IMR-90 (cell line): ENCODE measurements at regions not wholly inside any gene's neighbourhood (a gene's known extent, or its start where the extent isn't known, plus 50 kb on each side); places are given as distances from the start of the nearest gene placed in this dataset.

Source experiments
- ATAC-seq: fragments of 200-7000 bp; cut with Tn5 transposase; 2 replicates; pipeline ENCODE4 v1.9.1; 2020; ENCODE audit warnings: low read depth, mild to moderate bottlenecking, moderate library complexity
- BruUV-seq: library from RNA; stranded (reverse); fragments of 400-500 nt; replicated peaks from 2 replicates; lab custom pipeline; 2021; lab: Mats Ljungman, UMichigan
- CTCF ChIA-PET: fragments of 300-600 bp; formaldehyde crosslinking; extraction: SDS; loops from one replicate; lab custom pipeline; 2021; ENCODE audit warnings: antibody characterized with exemption; lab: Yijun Ruan, JAX
- POLR2A ChIA-PET: fragments of 300-600 bp; sonication (Branson Sonifier 250); formaldehyde crosslinking; loops from one replicate; lab custom pipeline; 2022; ENCODE audit warnings: antibody characterized with exemption; ENCODE audit not compliant: unreplicated experiment; lab: Charles Lee
- DNase-seq: peaks from one replicate; pipeline ENCODE4 v3.0.0; 2013
- H2AFZ ChIP-seq: replicated peaks from 2 replicates; pipeline ENCODE3; 2013; ENCODE audit warnings: low read length, mild to moderate bottlenecking; ENCODE audit not compliant: poor library complexity
- H2AK5ac ChIP-seq: 2 replicates; pipeline ENCODE4 v1.6.1; 2013; ENCODE audit warnings: low read depth, low read length, inconsistent platforms
- H2AK9ac ChIP-seq: replicated peaks from 2 replicates; pipeline ENCODE3; 2013; ENCODE audit warnings: mild to moderate bottlenecking, low read depth, low read length, moderate library complexity; ENCODE audit not compliant: poor library complexity
- H2BK120ac ChIP-seq: 2 replicates; pipeline ENCODE4 v1.6.1; 2013; ENCODE audit warnings: low read depth, low read length, inconsistent platforms
- H2BK15ac ChIP-seq: 3 replicates; pipeline ENCODE4 v1.6.1; 2013; ENCODE audit warnings: low read depth, low read length, inconsistent platforms
- H2BK20ac ChIP-seq: 2 replicates; pipeline ENCODE4 v1.6.1; 2013; ENCODE audit warnings: low read depth, mild to moderate bottlenecking, inconsistent platforms, low read length, moderate library complexity
- H2BK5ac ChIP-seq: 2 replicates; pipeline ENCODE4 v1.6.1; 2013; ENCODE audit warnings: mild to moderate bottlenecking, low read depth, low read length, inconsistent platforms; ENCODE audit not compliant: poor library complexity, severe bottlenecking
- H3K14ac ChIP-seq: replicated peaks from 2 replicates; pipeline ENCODE4 v1.6.1; 2013; ENCODE audit warnings: low read depth, low read length, inconsistent platforms
- H3K18ac ChIP-seq: 2 replicates; pipeline ENCODE4 v1.6.1; 2013; ENCODE audit warnings: low read depth, low read length, control low read depth
- H3K23ac ChIP-seq: 2 replicates; pipeline ENCODE4 v1.6.1; 2013; ENCODE audit warnings: low read depth, low read length, inconsistent platforms
- H3K27ac ChIP-seq: 2 replicates; pipeline ENCODE4 v1.5.1; 2013; ENCODE audit warnings: mild to moderate bottlenecking, control low read depth, low read length; ENCODE audit not compliant: insufficient read depth
- H3K27me3 ChIP-seq: 2 replicates; pipeline ENCODE4 v1.6.1; 2013; ENCODE audit warnings: low read length; ENCODE audit not compliant: control insufficient read depth, insufficient read depth
- H3K36me3 ChIP-seq: 2 replicates; pipeline ENCODE4 v1.6.1; 2013; ENCODE audit warnings: low read length, mixed read lengths; ENCODE audit not compliant: control insufficient read depth, insufficient read depth
- H3K4ac ChIP-seq: 2 replicates; pipeline ENCODE4 v1.6.1; 2013; ENCODE audit warnings: low read depth, low read length, inconsistent platforms
- H3K4me1 ChIP-seq: 2 replicates; pipeline ENCODE4 v1.6.1; 2013; ENCODE audit warnings: low read length, mixed read lengths; ENCODE audit not compliant: control insufficient read depth, insufficient read depth
- H3K4me2 ChIP-seq: 2 replicates; pipeline ENCODE4 v1.6.1; 2013; ENCODE audit warnings: low read depth, mild to moderate bottlenecking, control low read depth, low read length, moderate library complexity
- H3K4me3 ChIP-seq: 2 replicates; pipeline ENCODE4 v1.5.1; 2013; ENCODE audit warnings: low read depth, mild to moderate bottlenecking, control low read depth, low read length, moderate library complexity; ENCODE audit not compliant: insufficient read depth
- H3K56ac ChIP-seq: 2 replicates; pipeline ENCODE4 v1.6.1; 2013; ENCODE audit warnings: low read length, inconsistent platforms; ENCODE audit not compliant: insufficient read depth; ENCODE audit errors: extremely low read depth
- H3K79me1 ChIP-seq, 2 experiments: 2 replicates each; pipeline ENCODE4 v1.6.1; 2013; ENCODE audit warnings: low read length in 2 of 2, inconsistent platforms in 1 of 2, low read depth in 1 of 2
- H3K9ac ChIP-seq: 2 replicates; pipeline ENCODE4 v1.6.1; 2013; ENCODE audit warnings: low read depth, low read length, control low read depth
- H3K9me1 ChIP-seq: 2 replicates; pipeline ENCODE4 v1.6.1; 2013; ENCODE audit warnings: low read length, inconsistent platforms; ENCODE audit not compliant: insufficient read depth
- H3K9me3 ChIP-seq: 2 replicates; pipeline ENCODE4 v1.6.1; 2013; ENCODE audit warnings: low read length; ENCODE audit not compliant: control insufficient read depth, insufficient read depth
- H4K20me1 ChIP-seq: 2 replicates; pipeline ENCODE4 v1.6.1; 2013; ENCODE audit warnings: low read length, inconsistent platforms; ENCODE audit not compliant: insufficient read depth
- H4K5ac ChIP-seq: 2 replicates; pipeline ENCODE4 v1.6.1; 2013; ENCODE audit warnings: mild to moderate bottlenecking, low read depth, low read length, control low read depth
- H4K8ac ChIP-seq, 2 experiments: 2 replicates each; pipeline ENCODE4 v1.6.1; 2013; ENCODE audit warnings: low read depth in 2 of 2, low read length in 2 of 2, control low read depth in 1 of 2, inconsistent platforms in 1 of 2
- H4K91ac ChIP-seq: 2 replicates; pipeline ENCODE4 v1.6.1; 2013; ENCODE audit warnings: low read depth, low read length, inconsistent platforms; ENCODE audit not compliant: insufficient read depth
- WGBS, 2 experiments: methylation state at CpG; one replicate each; pipeline versions ENCODE4 v1.1.5 to v1.1.7; 2013; ENCODE audit warnings: missing lambda C conversion rate in 2 of 2; ENCODE audit not compliant: insufficient read length in 1 of 2; ENCODE audit errors: extremely low coverage in 2 of 2; 5-methylcytosine and 5-hydroxymethylcytosine counted together
- dilution Hi-C: fragments of 300-500 bp; cut with HindIII; formaldehyde crosslinking; loops from one replicate; pipeline ENCODE4 v1.14.3; 2018; ENCODE audit warnings: low sequenced_read_pairs; ENCODE audit not compliant: unreplicated experiment
- in situ Hi-C: fragments of 300-500 bp; cut with MboI; formaldehyde crosslinking; loops from 3 replicates; pipeline ENCODE4 v1.14.3; 2019; ENCODE audit warnings: low sequenced_read_pairs, inconsistent platforms, mixed read lengths
- intact Hi-C: fragments of 100-400 bp; cut with micrococcal nuclease; formaldehyde crosslinking; loops from 2 replicates; pipeline ENCODE4 v1.10.0; 2022
- TF ChIP-seq, protein P1 (sequence below): fragments of 150-350 bp; IDR thresholded peaks from 2 replicates; pipeline ENCODE4 v1.6.1; 2017; ENCODE audit warnings: mild to moderate bottlenecking, antibody characterized with exemption, low read length, low read depth

DNA sequence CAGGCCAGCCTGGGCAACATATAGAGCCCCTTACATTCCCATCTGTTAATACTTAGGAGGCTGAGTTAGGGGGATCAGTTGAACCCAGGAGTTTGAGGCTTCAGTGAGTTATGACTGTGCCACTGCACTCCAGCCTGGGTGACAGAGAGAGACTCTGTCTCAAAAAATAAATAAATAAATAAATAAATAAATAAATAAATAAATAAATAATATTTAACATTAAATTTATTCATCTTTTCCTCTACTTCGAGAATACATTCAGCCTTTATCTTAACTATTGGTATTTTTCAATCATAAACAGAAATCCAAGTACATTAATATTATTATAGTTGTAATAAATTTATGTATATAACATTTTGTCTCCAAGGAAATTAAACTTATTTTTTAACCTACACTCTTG, 1227.7 kb upstream of the GJE1 start:
- H4K8ac ChIP-seq = no peak overlapping the region
- H3K4me2 ChIP-seq = no peak overlapping the region
- H4K91ac ChIP-seq = no peak overlapping the region
- dilution Hi-C loops (no loop called here), intact Hi-C loops (no loop called here), in situ Hi-C loops (loop anchor here (25.0 kb wide), 1 partner anchor 1543 kb away; the partner anchor contains the start of gene CITED2)
- H3K27ac ChIP-seq = no peak overlapping the region
- H4K20me1 ChIP-seq = no peaks in the 10 kb centered on the region
- no peak overlapping the region for H2AK9ac ChIP-seq
- no peak overlapping the region for H3K23ac ChIP-seq
- no TSS peak for BruUV-seq
- ChIA-PET CTCF (no interaction called here), POLR2A (no interaction called here)
- no peak overlapping the region for H3K18ac ChIP-seq
- H3K9me1 ChIP-seq = no peaks in the 10 kb centered on the region
- no peak overlapping the region for H3K4ac ChIP-seq
- H4K5ac ChIP-seq = no peak overlapping the region
- no peak overlapping the region for H2BK120ac ChIP-seq
- no CpG with 5 or more reads among the region's 1 CpG for WGBS, 2 experiments
- peaks cover 7% of the 10 kb centered on the region for H3K9me3 ChIP-seq
- no peak overlapping the region for H2BK5ac ChIP-seq
- H3K56ac ChIP-seq = no peak overlapping the region
- no peaks in the 10 kb centered on the region for H3K27me3 ChIP-seq
- H3K79me1 ChIP-seq = no peaks in the 10 kb centered on the region
- no peak for ATAC-seq
- H2BK15ac ChIP-seq = no peak overlapping the region
- no peaks in the 10 kb centered on the region for H3K36me3 ChIP-seq
- H3K14ac ChIP-seq = no peak overlapping the region
- no peak overlapping the region for H2AFZ ChIP-seq
- H2AK5ac ChIP-seq = no peak overlapping the region
- H3K4me1 ChIP-seq = peaks cover 3% of the 10 kb centered on the region; the same call in 1 of the 2 replicates
- no peak overlapping the region for H3K4me3 ChIP-seq
- H2BK20ac ChIP-seq = no peak overlapping the region
- no peak overlapping the region for H3K9ac ChIP-seq
- no peak for DNase-seq
- TF ChIP-seq, protein P1, sequence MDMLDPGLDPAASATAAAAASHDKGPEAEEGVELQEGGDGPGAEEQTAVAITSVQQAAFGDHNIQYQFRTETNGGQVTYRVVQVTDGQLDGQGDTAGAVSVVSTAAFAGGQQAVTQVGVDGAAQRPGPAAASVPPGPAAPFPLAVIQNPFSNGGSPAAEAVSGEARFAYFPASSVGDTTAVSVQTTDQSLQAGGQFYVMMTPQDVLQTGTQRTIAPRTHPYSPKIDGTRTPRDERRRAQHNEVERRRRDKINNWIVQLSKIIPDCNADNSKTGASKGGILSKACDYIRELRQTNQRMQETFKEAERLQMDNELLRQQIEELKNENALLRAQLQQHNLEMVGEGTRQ = no peak
